GM18502 (cell line): ENCODE measurements at regions not wholly inside any gene's neighbourhood (a gene's known extent, or its start where the extent isn't known, plus 50 kb on each side); places are given as distances from the start of the nearest gene placed in this dataset.

Experiments
- ATAC-seq: cut with Tn5 transposase; IDR thresholded peaks from one replicate; pipeline ENCODE4 v1.9.1; 2021; ENCODE audit warnings: mild to moderate bottlenecking; ENCODE audit not compliant: unreplicated experiment, poor library complexity

DNA sequence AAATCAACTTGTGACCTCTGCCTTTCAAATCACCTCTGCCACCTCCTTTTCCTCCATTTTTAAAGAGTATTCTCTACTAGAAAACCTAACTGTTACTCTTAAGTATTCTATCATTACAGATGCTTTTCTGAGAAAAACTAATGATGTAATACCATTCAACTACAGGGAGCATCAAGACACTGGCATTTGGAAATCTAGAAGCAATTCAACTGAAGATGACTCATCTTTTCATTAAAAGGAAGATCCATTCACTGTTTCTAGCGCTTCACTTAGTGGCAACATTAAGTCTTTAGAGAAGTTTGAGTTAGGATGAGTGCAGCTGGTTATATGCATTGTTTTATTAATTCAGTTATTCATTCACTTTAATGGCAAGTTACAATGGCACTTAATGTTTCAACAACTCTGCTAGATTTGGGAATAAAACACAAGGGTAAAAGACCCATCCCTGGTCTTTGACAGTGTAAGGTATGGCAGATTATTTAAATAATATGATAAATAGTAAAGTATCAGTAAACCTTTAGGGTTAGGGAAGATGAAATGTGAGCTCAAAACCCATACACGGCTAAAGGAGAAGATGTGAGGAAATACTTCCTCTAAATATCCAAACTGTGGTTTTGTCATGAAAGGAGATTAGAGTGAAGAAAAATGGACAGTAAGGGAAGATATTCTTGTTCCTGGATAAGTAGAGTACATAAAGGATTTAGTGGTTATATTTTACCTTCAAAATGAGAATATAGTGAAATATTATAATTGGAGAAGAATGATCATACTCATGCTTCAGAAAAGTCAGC, 61.7 kb downstream of the KCNJ2 start:
- no peak for ATAC-seq

DNA sequence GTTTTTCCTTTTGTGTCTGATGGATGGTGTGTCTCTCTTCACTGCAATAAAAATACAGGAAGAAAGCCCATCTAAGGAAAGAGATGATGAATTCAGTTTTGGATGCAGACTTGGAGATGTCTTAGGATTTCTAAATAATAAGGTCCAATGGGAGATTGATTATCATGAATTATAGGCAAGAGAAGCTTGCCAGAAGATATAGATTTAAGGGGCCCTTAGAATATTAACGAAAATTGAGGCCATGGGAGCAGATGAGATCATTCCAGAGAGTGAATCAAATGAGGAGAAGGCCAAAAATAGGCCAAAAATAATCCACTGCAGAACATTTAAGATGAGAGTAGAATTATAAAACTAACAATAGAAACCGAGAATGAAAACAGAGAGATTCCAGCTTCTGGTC, 63.1 kb downstream of the KCNJ2 start:
- no peak for ATAC-seq

DNA sequence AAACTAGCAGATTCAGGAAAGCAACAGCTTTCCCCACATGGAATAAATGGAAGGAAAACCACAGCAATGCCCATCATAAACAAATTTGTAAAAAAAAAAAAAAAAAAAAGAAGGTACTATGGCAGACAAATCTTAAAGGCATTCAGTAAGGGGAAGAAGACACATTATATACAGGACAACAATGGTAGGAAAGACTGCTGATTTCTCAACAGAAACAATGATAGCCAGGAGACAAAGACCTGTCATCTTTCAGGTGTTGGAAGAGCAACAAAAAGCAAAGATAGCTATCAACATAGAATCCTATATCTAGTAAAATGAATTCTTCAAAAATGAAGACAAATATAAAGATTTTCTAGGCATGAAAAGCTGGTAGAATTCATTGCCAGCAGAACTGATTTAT, 65.9 kb downstream of the KCNJ2 start:
- no peak for ATAC-seq

DNA sequence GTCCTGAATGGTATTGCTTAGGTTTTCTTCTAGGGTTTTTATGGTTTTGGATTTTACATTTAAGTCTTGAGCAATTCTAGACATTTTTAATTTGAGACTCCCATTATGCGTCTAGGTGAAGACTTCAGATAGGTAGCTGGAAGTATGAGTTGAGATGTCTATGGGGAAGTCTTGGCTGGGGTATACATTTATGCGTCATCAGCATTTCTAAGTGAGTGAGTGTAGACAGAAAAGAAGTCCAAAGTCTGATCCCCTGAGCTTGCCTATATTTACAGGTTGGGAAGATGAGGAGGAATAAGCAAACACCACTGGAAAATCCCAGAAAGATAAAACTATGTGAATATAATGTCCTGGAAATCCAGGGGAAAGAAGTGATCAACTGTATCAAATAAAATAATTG, 68.9 kb downstream of the KCNJ2 start:
- no peak for ATAC-seq

DNA sequence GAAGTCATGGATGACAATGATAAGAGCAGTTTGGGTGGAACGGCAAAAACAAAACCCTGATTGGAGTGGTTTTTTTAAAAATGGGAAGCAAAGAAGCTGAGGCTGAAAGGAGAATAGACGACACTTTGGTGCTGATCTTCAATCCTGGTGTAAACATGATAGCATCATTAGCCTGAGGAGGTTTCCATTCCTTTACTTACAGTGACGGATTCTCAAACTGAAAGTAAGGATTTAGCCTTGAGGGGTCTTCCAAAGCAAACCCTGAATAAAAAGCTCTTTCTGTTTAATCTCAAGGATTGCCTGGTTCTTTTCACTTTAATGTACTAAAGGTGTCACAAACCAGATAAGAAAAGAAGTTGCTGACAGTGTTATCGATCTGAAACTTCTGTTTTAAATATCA, 69.3 kb downstream of the KCNJ2 start:
- no peak for ATAC-seq

DNA sequence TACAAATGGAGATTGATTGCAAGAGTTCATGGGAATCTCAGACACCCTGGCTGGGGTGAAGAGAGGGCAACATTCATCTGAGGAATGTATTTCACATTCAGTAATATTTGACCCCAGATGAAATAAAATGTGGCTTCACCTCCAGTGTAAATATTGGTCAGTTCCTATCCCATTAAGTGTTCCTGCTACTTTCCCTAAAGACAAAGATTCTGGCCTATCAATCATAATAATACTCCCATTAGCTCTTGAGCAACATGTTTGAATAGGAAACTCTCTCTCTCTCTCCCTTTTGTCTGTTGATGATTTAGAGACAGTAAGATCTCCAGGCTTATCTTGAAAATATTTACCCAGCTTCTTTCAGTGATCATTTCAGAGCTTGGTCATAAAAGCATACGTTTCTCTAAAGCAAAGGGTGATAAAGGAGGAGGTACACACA, 70.1 kb downstream of the KCNJ2 start:
- ATAC-seq: no peak

DNA sequence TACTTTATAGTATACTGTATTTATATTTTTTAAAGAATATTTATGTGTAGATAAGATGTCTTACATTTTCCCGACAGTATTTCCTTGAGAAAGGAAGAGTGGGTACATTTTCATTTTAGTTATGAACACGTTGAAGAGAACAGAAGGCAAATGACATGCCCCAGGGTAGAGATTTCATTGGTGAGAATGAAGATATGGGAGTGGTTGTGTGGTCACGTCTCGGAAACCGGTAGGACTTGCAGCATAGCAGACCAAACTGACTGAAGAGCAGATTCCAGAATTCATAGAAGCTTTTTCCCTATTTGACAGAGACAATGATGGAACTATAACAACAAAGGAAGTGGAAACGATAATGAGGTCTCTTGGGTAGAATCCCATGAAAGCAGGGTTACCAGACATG, 71.7 kb downstream of the KCNJ2 start:
- ATAC-seq: no peak

DNA sequence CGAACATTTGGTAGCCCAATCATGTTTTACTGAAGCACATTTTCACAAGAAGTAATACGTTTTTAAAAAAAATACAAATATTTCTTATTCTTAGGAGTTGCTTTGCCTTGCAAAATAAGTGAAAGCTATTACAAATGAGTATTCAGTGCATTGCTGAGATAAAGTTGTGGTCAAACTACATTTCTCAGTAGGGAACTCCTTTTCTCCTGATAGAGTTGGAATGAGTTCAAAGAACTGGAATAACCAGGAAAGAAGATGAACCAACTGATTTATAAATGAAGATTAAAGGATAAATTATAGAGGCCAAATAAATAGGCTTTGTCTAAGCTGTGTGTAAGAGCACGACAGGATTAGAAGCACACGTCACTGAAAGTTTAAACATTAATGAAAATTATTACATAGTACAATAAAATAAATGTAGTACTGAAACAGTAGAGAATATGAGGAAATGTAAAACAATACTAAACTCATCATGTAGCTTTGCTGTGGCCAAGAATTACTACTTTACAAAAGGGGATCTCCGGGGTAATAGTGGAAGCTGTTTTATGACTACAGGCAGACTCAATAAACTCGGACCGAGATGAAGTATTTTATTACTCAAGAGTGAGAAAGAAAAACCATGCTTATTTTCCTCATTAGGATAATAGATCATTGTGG, 73.6 kb downstream of the KCNJ2 start:
- ATAC-seq: no peak

DNA sequence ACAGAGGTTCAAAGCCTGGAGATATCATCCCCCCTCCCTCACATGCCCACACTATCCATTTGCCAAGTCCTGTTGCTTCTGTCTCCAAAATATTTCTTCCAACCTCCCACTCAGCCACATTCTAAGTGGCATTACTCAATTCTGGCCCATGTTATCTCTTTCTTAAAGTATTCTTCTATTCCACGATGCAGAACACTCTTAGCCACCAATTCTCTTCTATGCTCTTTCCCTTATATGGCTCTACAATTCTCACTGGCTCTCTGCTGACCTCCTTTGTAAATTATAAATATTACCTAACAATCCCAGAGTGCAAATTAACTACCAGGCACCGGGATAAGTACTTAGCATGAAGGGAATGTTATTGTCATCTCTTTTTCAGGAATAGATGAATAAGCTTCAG, 82.4 kb downstream of the KCNJ2 start:
- ATAC-seq: no peak

DNA sequence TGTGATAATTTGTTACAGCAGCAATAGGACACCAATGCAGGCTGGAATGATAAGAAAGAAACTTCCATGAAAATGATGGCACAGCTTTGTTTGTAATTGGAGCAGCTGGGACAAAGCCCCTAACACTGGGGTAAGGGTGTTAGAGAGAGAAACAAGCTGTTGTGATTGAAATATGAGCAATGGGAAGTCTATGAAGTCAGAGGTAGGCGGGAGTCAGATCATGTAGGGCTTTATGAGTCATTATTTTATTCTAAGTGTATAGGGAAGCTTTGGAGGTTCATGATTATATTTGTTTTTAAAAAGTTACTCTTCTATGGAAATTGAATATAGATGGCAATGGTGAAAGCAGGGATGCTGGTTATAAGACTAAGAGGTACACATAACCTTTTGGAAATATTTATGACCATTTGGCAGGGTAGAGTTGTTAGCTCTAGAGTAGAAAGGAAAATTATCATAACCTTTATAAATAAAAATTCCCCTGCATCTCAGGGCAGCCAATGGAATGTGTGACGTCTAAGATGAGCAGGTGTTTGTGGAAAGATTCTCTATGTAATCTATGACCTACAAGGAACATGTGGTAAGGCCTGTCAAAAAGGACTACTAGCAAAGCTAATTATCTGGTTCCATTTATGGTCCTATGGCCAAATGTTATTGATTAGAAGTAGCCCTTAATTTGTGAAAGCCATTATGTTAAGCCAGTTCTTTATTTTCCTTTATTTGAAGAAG, 85.6 kb downstream of the KCNJ2 start:
- no peak for ATAC-seq

DNA sequence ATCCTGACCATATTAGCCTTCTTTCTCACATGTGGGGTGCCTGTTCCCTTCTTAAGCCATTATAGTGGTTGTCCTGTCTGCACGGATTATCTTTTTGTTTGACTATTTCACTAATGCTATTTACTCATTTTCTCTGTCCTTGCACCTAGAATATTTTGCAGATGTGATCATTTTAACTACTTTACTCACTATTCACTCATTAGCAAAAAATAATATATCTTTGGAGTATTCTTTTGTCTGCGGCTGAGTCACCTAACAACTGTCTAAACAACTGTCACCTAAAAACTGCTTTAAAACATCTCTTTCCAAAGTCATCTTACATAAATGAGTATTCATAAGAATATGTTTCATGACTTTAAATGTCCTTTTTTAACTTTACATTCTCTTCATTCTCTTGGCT, 87.4 kb downstream of the KCNJ2 start:
- ATAC-seq: no peak

DNA sequence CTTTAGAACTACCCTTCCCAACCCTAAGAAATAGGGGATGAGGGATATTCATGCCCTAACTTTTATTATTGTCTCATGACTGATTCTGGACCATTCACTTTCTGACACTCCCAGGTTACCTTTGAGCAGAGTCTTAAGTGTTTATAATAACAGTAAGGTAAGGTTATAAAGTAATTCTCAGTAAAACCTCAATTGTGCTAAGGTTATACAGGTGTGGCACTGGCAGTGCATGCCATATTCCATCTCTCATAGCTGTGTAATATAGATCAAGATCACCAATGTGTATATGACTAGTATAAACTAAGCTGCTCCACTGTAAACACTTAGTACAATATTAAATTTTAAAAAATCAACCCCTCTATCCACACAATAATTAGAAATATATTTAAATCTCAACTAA, 89.1 kb downstream of the KCNJ2 start:
- no peak for ATAC-seq

DNA sequence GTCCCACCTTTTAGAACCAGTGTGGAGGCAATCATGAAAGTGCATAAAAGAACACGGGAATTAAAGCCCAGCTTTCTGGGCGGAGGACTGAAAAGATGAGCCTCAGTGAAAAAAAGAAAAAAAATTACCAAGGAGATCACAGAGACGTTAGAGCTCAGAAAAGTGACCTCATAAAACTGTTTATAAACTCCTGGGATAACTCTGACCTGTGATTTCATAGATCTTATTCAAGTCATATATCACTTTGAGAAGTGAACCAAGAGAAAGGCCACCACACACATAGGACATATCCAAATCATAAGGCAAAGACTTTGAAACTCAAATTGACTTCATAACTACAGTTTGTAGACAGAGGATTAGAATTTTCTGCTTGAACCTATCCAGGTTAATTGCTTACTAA, 90.1 kb downstream of the KCNJ2 start:
- no peak for ATAC-seq

DNA sequence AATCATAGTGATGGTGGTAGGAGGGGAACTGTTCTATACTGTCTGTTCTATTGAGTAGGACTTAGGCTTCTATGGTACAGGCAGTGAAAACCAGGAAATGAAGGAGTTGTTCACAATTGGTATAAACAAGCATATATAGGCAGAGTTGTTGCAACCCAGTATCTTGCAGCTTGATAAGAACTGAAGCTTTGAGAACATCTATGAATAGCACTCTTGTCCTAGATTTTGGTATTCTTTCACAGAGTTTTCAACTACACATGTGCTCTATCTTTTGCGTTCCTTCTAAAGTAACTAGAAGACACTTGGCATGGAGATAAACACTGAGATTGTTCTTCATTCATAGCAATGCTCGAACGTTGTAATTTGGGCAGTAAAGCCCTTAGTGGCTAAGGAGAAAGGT, 91.8 kb downstream of the KCNJ2 start:
- ATAC-seq: no peak

DNA sequence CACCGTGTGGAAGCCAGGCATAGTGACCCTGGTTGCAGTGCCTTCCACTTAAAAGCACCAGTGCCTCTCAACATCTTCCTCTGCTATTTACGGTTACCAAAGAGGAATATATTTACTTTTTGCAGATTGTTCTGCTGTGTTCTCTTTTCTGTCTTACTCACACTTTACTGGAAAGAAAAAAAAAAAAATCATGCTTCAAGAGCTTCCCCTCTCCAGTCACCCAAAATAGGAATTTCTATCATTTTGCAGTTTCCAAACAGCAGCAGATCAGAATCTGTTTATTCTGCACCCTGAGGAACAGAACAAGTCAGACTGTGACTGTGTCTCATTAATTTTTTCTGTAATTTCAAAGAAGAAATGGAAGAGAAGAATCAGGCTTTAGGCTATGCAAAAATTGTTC, 96.1 kb downstream of the KCNJ2 start:
- no peak for ATAC-seq

DNA sequence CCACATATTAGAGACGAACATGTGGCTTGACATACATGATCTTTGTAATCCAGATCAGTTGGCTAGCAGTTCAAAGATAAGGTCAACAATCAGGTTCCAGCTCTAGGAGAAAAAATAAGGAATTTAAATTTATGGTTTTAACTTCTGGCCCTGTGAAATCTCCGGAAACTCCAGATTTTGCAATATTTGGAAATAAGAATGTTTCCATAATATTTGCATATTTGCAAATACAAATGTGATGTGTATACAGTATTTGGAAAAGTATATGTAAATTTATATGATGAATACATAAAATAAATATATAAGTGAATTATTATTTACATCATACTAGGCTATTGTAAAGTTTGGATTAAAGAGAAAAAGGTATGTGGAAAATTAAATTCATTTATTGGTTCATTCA, 97.1 kb downstream of the KCNJ2 start:
- no peak for ATAC-seq

DNA sequence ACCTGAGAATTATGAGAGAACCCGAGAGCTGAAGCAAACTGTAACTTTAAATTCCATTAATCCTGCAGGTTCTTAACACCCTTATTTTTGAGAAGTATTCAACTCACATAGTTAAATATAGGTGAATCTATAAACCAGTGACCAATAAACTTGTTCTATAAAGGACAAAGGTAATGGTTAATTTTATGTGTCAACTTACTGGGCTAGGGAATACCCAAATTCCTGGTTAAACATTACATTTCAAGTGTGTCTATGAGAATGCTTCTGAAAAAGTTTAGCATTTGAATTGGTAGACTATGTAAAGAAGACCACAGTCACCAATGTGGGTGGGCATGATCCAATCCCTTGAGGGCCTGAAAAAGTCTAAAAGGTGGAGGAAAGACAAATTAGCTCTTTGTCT, 99.1 kb downstream of the KCNJ2 start:
- no peak for ATAC-seq

DNA sequence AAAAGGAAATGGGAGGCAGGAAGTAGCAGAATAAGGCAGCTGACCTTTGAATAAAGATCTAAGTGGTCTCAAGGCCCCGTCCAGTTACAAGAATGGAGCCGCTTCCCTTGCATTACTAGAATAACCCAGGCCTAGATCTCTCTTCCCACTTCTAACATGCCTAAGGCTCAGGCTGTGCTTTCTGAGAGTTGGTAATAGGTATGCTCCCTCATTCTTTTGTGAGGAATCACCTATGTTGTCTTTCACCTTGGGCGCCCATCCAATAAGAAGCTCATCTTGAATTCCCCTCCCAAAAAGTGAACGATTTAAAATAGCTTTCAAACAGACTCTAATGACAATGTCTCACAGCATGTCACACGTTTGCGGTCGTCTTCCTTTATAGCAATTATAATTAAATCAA, 101.2 kb downstream of the KCNJ2 start:
- ATAC-seq: no peak

DNA sequence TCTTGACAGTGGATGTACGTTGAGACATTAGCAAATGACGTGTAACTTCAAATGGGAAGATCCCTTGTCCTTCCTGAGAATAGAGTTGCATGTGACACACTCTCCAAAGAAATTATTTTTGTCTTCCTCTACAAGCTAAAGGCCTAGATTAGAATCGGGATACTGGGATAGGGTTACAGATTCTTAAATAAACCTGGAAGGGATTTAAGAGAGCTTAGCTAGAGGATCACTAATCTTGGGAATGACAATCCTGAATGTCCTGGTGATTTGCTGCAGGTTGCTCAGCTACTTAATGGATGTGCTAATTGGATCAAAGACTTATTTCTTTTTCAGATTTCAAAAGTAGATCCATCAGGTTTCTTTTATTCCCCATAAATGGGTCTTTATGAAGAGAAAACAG, 101.9 kb downstream of the KCNJ2 start:
- ATAC-seq: no peak

DNA sequence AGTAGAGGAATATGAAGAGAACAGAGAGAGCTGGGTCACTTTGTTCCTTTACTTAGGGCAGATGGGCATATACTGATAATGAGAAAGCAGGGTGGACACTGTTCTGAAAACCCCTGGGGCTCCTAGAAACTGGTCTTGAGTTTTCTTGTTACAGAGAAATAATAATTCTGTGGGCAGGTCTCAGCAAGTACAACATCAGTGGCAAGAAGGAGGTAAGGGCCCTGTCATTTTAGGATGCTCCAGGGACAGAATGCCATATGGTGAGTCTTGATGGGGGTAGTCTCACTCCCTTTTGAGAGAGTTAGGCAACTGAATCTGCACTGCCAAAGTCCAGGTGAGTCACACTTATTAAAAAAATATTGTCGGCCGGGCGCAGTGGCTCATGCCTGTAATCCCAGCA, 102.3 kb downstream of the KCNJ2 start:
- no peak for ATAC-seq

DNA sequence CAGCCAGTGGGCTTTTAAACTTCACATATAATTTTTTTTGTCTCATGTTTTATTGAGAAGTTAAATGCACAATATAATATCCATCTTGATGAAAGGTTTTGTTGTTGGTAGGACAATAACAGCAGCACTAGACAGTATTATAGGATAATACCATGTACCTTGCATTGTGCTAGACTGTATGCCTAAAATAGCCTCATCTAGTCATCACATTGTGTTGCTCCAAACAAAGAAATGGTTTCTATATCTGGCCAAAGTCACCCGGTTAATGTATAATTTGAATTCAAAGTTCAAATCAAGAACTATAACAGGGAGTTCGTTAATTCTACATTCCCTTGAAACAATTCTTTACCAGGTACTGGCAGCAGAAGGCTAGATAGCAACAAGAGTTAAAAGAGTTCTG, 104.9 kb downstream of the KCNJ2 start:
- no peak for ATAC-seq

DNA sequence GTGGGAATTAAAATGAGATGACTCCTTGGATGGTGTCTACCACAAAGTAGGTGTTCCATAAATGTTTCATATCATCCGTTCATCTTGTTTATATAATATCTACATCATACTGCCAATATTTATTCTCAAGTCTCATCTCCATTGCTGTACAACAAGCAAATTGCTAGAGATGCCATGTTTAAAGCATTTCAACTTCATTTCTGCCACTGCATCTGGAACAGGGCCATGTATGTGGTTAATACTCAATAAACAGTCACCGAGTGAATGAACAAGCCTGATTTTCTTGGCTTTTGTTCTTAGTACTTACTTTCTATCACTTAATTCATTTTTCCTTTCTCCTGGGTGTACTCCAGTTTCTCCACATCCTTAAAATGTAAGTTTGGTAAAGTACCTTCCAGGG, 107.6 kb downstream of the KCNJ2 start:
- no peak for ATAC-seq
